ENCODE measurements at regions not wholly inside any gene's neighbourhood (a gene's known extent, or its start where the extent isn't known, plus 50 kb on each side); places are given as distances from the start of the nearest gene placed in this dataset.
"Not testable (repeated sequence)": the region's sequence is repeated elsewhere in the genome, so short reads cannot be mapped to it uniquely, and the experiment has no call there.

DNA sequence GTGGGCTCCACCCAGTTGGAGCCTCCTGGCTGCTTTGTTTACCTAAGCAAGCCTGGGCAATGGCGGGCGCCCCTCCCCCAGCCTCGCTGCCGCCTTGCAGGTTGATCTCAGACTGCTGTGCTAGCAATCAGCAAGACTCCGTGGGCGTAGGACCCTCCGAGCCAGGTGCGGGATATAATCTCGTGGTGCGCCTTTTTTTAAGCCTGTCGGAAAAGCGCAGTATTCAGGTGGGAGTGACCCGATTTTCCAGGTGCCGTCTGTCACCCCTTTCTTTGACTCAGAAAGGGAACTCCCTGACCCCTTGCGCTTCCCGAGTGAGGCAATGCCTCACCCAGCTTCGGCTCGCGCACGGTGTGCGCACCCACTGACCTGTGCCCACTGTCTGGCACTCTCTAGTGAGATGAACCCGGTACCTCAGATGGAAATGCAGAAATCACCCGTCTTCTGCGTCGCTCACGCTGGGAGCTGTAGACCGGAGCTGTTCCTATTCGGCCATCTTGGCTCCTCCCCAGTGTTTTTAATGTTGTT is 144.9 kb upstream of the SMIM30 start:
- DNase-seq (ENCODE audit: low read depth); in situ Hi-C loops (cut with HindIII; ENCODE audit: low pct_unique_long_range_greater_than_20kb, low sequenced_read_pairs): not testable (repeated sequence)

DNA sequence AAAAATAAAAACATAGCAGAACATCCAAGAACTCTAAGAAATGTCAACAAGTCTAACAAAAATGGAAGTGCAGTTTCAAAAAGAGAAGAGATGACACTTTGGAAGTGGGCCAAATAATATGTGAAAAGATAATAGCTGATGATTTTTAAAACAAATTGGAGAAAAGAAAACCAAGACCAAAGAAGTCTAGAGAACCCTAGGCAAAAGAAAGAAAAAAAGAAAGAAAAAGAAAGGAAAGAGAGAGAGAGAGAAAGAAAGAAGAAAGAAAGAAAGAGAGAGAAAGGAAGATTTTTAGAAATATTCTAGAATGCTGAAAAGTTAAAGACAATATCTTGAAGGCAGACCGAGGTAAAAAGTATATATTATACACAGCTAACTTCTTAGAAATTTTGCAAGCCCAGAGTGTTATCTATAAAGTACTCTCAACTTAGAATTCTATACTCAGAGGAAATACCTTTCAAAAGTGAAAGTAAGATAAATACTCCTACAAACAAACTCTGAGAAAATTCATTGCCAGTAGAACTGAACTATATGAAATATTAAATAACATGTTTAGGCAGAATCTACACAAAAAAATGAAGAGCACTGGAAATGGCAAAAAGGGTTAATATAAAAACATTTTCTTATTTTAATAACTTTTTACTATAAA is 138.7 kb upstream of the SMIM30 start:
- no peak for DNase-seq (ENCODE audit: low read depth)
- in situ Hi-C loops (cut with HindIII; ENCODE audit: low pct_unique_long_range_greater_than_20kb, low sequenced_read_pairs): no loop called here

DNA sequence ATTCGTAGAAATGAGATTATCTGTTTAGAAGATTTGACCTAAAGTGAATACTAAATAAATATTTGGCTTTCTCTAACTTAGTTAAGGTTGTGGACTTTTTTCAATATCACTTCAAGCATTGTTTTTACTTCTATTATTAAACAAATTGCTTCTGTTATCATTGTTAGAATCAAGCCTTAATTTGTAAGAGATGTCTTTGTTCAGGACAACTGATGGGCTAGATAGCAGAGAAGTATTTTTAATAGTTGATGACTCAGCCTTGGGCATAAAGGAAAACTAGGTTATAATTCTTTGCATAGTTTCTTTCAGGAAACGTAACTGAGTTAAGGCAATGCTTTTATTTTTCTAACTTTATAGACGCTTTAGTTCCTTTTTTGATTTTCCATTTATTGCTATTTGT is 128.8 kb upstream of the SMIM30 start:
- in situ Hi-C loops (cut with HindIII; ENCODE audit: low pct_unique_long_range_greater_than_20kb, low sequenced_read_pairs): no loop called here
- DNase-seq (ENCODE audit: low read depth): no peak

DNA sequence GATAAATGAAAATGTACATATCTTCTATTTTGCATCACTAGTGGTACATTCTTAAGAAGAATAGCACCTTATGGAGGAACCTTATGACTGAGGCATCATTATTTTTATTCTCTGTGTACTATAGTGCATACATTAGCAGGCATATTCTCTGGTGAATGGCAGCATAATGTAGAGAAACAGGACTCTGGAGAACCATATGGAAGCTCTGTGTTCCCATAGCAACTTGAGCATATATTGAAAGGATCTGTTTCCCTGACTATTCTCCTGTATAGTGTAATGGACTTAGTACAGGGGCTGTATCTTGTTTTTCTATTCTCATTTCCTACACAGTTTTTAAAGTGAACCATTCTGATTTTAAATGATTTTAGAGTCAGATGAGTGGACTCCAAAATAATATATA is 128.4 kb upstream of the SMIM30 start:
- in situ Hi-C loops (cut with HindIII; ENCODE audit: low pct_unique_long_range_greater_than_20kb, low sequenced_read_pairs): no loop called here
- DNase-seq (ENCODE audit: low read depth): no peak

DNA sequence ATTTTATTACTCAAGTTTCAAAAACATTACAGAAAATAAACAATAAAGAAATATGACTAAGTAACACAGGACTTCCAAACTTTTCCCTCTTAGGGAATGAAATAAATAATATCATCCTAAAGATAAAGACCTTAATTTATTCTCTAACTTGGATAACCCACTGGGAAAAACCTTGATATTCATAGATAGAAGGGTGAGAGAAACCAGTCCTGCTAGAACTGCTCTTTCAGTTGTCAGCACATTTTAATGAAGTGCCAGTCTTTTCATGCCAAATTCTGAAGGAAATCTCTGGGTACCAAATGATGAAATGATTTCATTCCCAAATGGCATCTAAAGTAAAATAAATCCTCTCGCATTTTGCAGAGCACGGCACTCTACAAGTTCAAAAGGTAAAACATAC is 114.5 kb upstream of the SMIM30 start:
- in situ Hi-C loops (cut with HindIII; ENCODE audit: low pct_unique_long_range_greater_than_20kb, low sequenced_read_pairs): no loop called here
- no peak for DNase-seq (ENCODE audit: low read depth)

DNA sequence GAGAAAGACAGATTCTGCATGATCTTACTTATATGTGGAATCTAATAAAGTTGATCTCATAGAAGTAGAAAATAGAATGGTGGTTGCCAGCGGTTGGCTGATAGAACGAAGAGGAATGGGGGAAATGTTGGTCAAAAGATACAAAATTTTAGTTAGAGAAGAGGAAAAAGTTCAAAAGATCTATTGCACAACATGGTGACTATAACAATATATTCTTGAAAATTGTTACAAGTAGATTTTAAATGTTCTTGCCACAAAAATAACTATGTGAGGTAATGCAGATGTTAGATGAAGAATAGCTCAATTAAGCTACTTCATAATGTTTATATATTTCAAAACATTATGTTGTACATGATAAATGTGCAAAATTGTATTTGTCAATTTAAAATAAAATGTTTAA is 112.3 kb upstream of the SMIM30 start:
- in situ Hi-C loops (cut with HindIII; ENCODE audit: low pct_unique_long_range_greater_than_20kb, low sequenced_read_pairs): no loop called here
- DNase-seq (ENCODE audit: low read depth): no peak

- no peak for DNase-seq (ENCODE audit: low read depth)
- in situ Hi-C loops (cut with HindIII; ENCODE audit: low pct_unique_long_range_greater_than_20kb, low sequenced_read_pairs): no loop called here
Measured at GRCh38 chr7:113217314-113217713, 99.0 kb upstream of the SMIM30 start.

DNA sequence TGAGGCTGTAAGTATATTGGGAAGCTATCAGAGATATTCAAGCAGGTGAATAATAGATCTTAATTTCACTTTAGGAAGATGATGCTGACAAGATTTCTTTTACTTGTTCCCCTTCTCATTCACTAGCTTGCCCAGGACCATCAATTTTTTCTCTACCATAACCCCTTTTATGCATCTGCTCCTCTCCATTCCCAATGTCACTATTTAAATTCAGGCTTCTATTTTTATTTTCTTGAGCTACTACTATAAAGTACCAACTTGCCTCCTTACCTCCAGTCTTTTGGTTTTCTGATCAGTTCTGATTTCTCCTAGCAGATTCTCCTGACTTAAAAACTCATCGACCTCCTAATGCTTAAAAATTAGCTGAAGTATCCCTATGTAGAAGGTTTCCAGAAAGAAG is 97.7 kb upstream of the SMIM30 start:
- no peak for DNase-seq (ENCODE audit: low read depth)
- in situ Hi-C loops (cut with HindIII; ENCODE audit: low pct_unique_long_range_greater_than_20kb, low sequenced_read_pairs): no loop called here

GRCh38 chr7:113209449-113210203 is 91.3 kb upstream of the SMIM30 start:
- in situ Hi-C loops (cut with HindIII; ENCODE audit: low pct_unique_long_range_greater_than_20kb, low sequenced_read_pairs): no loop called here
- DNase-seq (ENCODE audit: low read depth): no peak

- in situ Hi-C loops (cut with HindIII; ENCODE audit: low pct_unique_long_range_greater_than_20kb, low sequenced_read_pairs): no loop called here
- DNase-seq (ENCODE audit: low read depth): no peak
Measured at GRCh38 chr7:113207931-113208330, 89.6 kb upstream of the SMIM30 start.

GRCh38 chr7:113207441-113207840 is 89.1 kb upstream of the SMIM30 start:
- in situ Hi-C loops (cut with HindIII; ENCODE audit: low pct_unique_long_range_greater_than_20kb, low sequenced_read_pairs): no loop called here
- DNase-seq (ENCODE audit: low read depth): no peak

DNA sequence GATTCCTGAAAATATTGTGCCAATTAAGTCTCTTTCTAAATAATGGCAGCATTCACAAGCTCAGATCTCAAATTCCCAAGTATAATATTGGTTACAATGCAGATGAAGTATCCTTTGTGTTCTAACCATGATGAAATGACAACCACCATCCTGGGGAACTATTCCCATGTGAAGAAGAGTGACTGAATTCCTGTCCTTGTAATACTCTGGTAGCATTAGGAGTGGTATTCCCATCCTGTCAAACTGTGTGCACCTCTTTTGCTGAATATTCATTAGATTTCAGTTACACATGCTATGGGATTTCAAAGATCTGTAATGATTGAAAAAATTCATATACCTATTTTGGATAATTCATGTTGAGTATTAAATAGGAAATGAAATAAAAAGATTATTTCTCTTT is 86.1 kb upstream of the SMIM30 start:
- no peak for DNase-seq (ENCODE audit: low read depth)
- in situ Hi-C loops (cut with HindIII; ENCODE audit: low pct_unique_long_range_greater_than_20kb, low sequenced_read_pairs): no loop called here

DNA sequence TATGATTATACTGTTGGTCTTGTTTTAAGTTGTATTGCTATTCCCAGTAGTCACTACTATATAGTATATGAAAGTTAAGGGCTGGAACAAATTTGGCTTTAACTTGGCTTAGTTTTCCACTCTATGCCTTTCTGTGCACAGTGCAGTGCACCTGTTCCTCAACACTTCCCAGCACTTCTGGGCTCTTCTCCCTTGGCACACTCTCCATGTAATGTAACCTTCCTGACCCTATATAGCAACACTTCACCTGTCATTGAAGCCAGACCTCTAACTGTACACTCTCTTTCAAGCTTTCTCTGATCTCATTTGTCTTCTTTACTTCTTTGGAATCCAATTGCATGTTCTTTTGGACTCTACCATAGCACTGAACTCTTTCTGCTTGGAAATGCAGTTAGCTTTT is 83.9 kb upstream of the SMIM30 start:
- DNase-seq (ENCODE audit: low read depth): no peak
- in situ Hi-C loops (cut with HindIII; ENCODE audit: low pct_unique_long_range_greater_than_20kb, low sequenced_read_pairs): no loop called here

- in situ Hi-C loops (cut with HindIII; ENCODE audit: low pct_unique_long_range_greater_than_20kb, low sequenced_read_pairs): no loop called here
- DNase-seq (ENCODE audit: low read depth): no peak
Measured at GRCh38 chr7:113200281-113200680, 81.9 kb upstream of the SMIM30 start.

- no peak for DNase-seq (ENCODE audit: low read depth)
- in situ Hi-C loops (cut with HindIII; ENCODE audit: low pct_unique_long_range_greater_than_20kb, low sequenced_read_pairs): no loop called here
Measured at GRCh38 chr7:113199841-113200240, 81.5 kb upstream of the SMIM30 start.

GRCh38 chr7:113199136-113199535 is 80.8 kb upstream of the SMIM30 start:
- in situ Hi-C loops (cut with HindIII; ENCODE audit: low pct_unique_long_range_greater_than_20kb, low sequenced_read_pairs): no loop called here
- no peak for DNase-seq (ENCODE audit: low read depth)

GRCh38 chr7:113198226-113198625 is 79.9 kb upstream of the SMIM30 start:
- DNase-seq (ENCODE audit: low read depth): no peak

GRCh38 chr7:113197274-113197673 is 78.9 kb upstream of the SMIM30 start:
- DNase-seq (ENCODE audit: low read depth): no peak
- in situ Hi-C loops (cut with HindIII; ENCODE audit: low pct_unique_long_range_greater_than_20kb, low sequenced_read_pairs): no loop called here

More at GRCh38 chr7:113198226-113198625, 79.9 kb upstream of the SMIM30 start:
- in situ Hi-C loops (cut with HindIII; ENCODE audit: low pct_unique_long_range_greater_than_20kb, low sequenced_read_pairs): no loop called here

- in situ Hi-C loops (cut with HindIII; ENCODE audit: low pct_unique_long_range_greater_than_20kb, low sequenced_read_pairs): no loop called here
- DNase-seq (ENCODE audit: low read depth): no peak
Measured at GRCh38 chr7:113188396-113188795, 70.0 kb upstream of the SMIM30 start.

DNA sequence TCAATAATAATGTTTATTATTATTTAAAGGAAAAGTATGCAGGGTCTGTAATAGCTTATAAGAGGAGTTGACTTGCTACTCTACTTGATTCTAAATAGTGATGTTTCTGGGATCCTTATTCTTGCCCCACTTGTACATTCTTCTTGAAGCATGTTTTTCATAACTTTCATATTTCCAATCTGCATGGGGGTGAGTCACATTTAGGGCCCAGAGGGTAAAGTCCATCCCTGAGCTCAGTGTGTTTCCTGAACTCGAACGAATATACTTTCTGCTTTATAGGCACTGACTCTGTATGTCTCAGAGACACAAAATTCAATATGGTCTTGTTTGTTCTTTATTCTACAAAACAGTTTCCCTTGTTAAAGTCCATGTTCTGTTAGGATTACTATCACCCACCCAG is 61.0 kb upstream of the SMIM30 start:
- in situ Hi-C loops (cut with HindIII; ENCODE audit: low pct_unique_long_range_greater_than_20kb, low sequenced_read_pairs): no loop called here

More for the DNA sequence above, 61.0 kb upstream of the SMIM30 start:
- DNase-seq (ENCODE audit: low read depth): no peak
